A549 (cell line): ENCODE measurements at regions not wholly inside any gene's neighbourhood (a gene's known extent, or its start where the extent isn't known, plus 50 kb on each side); places are given as distances from the start of the nearest gene placed in this dataset.

ENCODE experiments used
- ATAC-seq, 2 experiments: fragments of 200-7000 bp in 1 of 2; fragments of >200 bp in 1 of 2; cut with Nextera tagmentation in 1 of 2; cut with Tn5 transposase in 1 of 2; 3 replicates each; pipeline versions ENCODE4 v1.8.0 to v1.9.1; 2018 to 2020; ENCODE audit warnings: mild to moderate bottlenecking in 1 of 2, moderate library complexity in 1 of 2
- CTCF ChIA-PET: fragments of 300-600 bp; sonication (Branson Sonifier 250); formaldehyde crosslinking; extraction: SDS; loops from one replicate; lab custom pipeline; 2021; ENCODE audit warnings: antibody characterized with exemption, inconsistent platforms; lab: Yijun Ruan, JAX
- POLR2A ChIA-PET: fragments of 350-600 bp; formaldehyde crosslinking; extraction: SDS; loops from one replicate; lab custom pipeline; 2021; ENCODE audit warnings: antibody characterized with exemption, inconsistent platforms; lab: Yijun Ruan, JAX
- DNase-seq, 2 experiments: peaks; one replicate each; pipeline versions ENCODE4 v3.0.0 to v3.0.0-alpha.2; 2011 to 2016; ENCODE audit warnings: low read depth in 1 of 2, low spot score in 1 of 2
- FAIRE-seq: peaks from 2 replicates; lab custom pipeline; 2011; peaks lifted over from hg19 to GRCh38; lab: Jason Lieb, UNC
- H3K27ac ChIP-seq, 2 experiments: fragments of >200 bp; sonication (Bioruptor Twin); formaldehyde crosslinking; 3 replicates each; pipeline ENCODE4 v1.5.1; 2016 to 2017
- H3K4me1 ChIP-seq: fragments of >200 bp; sonication (Bioruptor Twin); formaldehyde crosslinking; 3 replicates; pipeline ENCODE4 v1.6.1; 2016
- H3K4me2 ChIP-seq: fragments of >200 bp; sonication (Bioruptor Twin); formaldehyde crosslinking; 3 replicates; pipeline ENCODE4 v1.6.1; 2016
- H3K4me3 ChIP-seq: fragments of >200 bp; sonication (Bioruptor Twin); formaldehyde crosslinking; 3 replicates; pipeline ENCODE4 v1.5.1; 2016
- H3K9me3 ChIP-seq: fragments of >200 bp; sonication (Bioruptor Twin); formaldehyde crosslinking; 3 replicates; pipeline ENCODE4 v1.6.1; 2016
- E2F6 ChIP-seq: IDR thresholded peaks from 2 replicates; pipeline ENCODE4 v1.6.1; 2012; ENCODE audit warnings: low read depth, borderline replicate concordance
- EP300 ChIP-seq, 2 experiments: fragments of >200 bp; sonication (Bioruptor Twin); formaldehyde crosslinking; IDR thresholded peaks; 2 replicates in 1 of 2; 3 replicates in 1 of 2; pipeline ENCODE4 v1.6.1; 2016 to 2017
- ESRRA ChIP-seq: fragments of 150-350 bp; IDR thresholded peaks from 2 replicates; pipeline ENCODE4 v1.6.1; 2014; ENCODE audit warnings: mild to moderate bottlenecking, low read length, borderline replicate concordance
- FOSB ChIP-seq: fragments of 250-450 bp; sonication (Bioruptor Pico); IDR thresholded peaks from 2 replicates; pipeline ENCODE4 v1.5.0; 2020; ENCODE audit warnings: mild to moderate bottlenecking, moderate library complexity
- FOSL2 ChIP-seq, 2 experiments: fragments of 450-650 bp in 1 of 2; fragments of >200 bp in 1 of 2; sonication (Bioruptor Twin) in 1 of 2; formaldehyde crosslinking; IDR thresholded peaks; 2 replicates each; pipeline versions ENCODE4 v1.5.0 to v1.6.1; 2016 to 2020; ENCODE audit warnings: mild to moderate bottlenecking in 1 of 2, moderate library complexity in 1 of 2
- GATA3 ChIP-seq: IDR thresholded peaks from 2 replicates; pipeline ENCODE4 v1.6.1; 2012; ENCODE audit warnings: borderline replicate concordance
- HOXA7 ChIP-seq: fragments of 250-450 bp; sonication (Bioruptor Pico); IDR thresholded peaks from 2 replicates; pipeline ENCODE4 v1.5.0; 2020; ENCODE audit warnings: mild to moderate bottlenecking, moderate library complexity
- KDM5A ChIP-seq: fragments of 200-600 bp; sonication (generic); IDR thresholded peaks from 2 replicates; pipeline ENCODE4 v1.6.1; 2016; ENCODE audit warnings: antibody characterized with exemption, mild to moderate bottlenecking
- MAFK ChIP-seq: fragments of 450-650 bp; IDR thresholded peaks from 2 replicates; pipeline ENCODE4 v1.6.1; 2014; ENCODE audit not compliant: partially characterized antibody
- NR3C1 ChIP-seq: fragments of >200 bp; sonication (Bioruptor Twin); formaldehyde crosslinking; IDR thresholded peaks from 3 replicates; pipeline ENCODE4 v1.6.1; 2017
- POLR2AphosphoS2 ChIP-seq: conservative IDR thresholded peaks from 2 replicates; pipeline ENCODE4 v1.6.1; 2012; ENCODE audit warnings: low read length, improper control_type of control experiment, inconsistent platforms
- RCOR1 ChIP-seq: fragments of 150-350 bp; IDR thresholded peaks from 2 replicates; pipeline ENCODE4 v1.6.1; 2014; ENCODE audit warnings: antibody characterized with exemption, low read length, low read depth
- RNF2 ChIP-seq: fragments of 200-600 bp; sonication (generic); IDR thresholded peaks from 2 replicates; pipeline ENCODE4 v1.6.1; 2016; ENCODE audit warnings: low read depth, mild to moderate bottlenecking, antibody characterized with exemption, moderate library complexity, borderline replicate concordance
- SREBF2 ChIP-seq: fragments of 450-650 bp; IDR thresholded peaks from 2 replicates; pipeline ENCODE4 v1.6.1; 2014; ENCODE audit warnings: mild to moderate bottlenecking, moderate library complexity
- TFCP2L1 ChIP-seq: fragments of 250-450 bp; sonication (Bioruptor Pico); IDR thresholded peaks from 2 replicates; pipeline ENCODE4 v1.5.0; 2021; ENCODE audit warnings: mild to moderate bottlenecking
- USF2 ChIP-seq: fragments of 450-650 bp; IDR thresholded peaks from 2 replicates; pipeline ENCODE4 v1.6.1; 2014; ENCODE audit warnings: antibody characterized with exemption
- ZFP36 ChIP-seq: fragments of 450-650 bp; IDR thresholded peaks from 2 replicates; pipeline ENCODE4 v1.6.1; 2014; ENCODE audit warnings: borderline replicate concordance; ENCODE audit not compliant: partially characterized antibody
- ZNF302 ChIP-seq: fragments of 250-450 bp; sonication (Bioruptor Pico); IDR thresholded peaks from 2 replicates; pipeline ENCODE4 v1.9.0; 2021; ENCODE audit warnings: inconsistent platforms, mild to moderate bottlenecking, moderate library complexity
- ZSCAN20 ChIP-seq: fragments of 250-450 bp; sonication (Bioruptor Pico); IDR thresholded peaks from 2 replicates; pipeline ENCODE4 v1.8.0; 2022; ENCODE audit warnings: mild to moderate bottlenecking, moderate library complexity
- WGBS: methylation state at CpG from one replicate; pipeline ENCODE4 v1.1.6; 2017; ENCODE audit errors: missing lambda C conversion rate; 5-methylcytosine and 5-hydroxymethylcytosine counted together

GRCh38 chr14:73795974-73796373, 55.7 kb upstream of the PTGR2 start:
- no peaks in the 10 kb centered on the region for H3K9me3 ChIP-seq
- H3K4me3 ChIP-seq, result no peak overlapping the region
- peak overlapping the region; percentile 60 for H3K4me2 ChIP-seq
- 81% methylated on average over 1 of the region's 1 CpG for WGBS
- POLR2A ChIA-PET, result interaction anchor here (1.0 to 2.5 kb wide), 2 partner anchors 10 to 41 kb away, joined by 3 to 11 read pairs; no protein-coding TSS in a partner anchor
- TF ChIP-seq ZFP36 (no peak), FOSL2 (IDR thresholded peaks at IDR 0.05) (no peak), FOSL2 (CRISPR knock-in tag; IDR thresholded peaks at IDR 0.05) (peak; percentile 69), EP300 (IDR thresholded peaks at IDR 0.05) (no peak), MAFK (no peak), GATA3 (peak; percentile 18; the same call in 1 of the 2 replicates), HOXA7 (CRISPR knock-in tag) (no peak), POLR2AphosphoS2 (no peak)
- DNase-seq (peak; percentile 49 to 78), FAIRE-seq (no peak), ATAC-seq (peak; percentile 43 to 76; a peak in 4 of 6 replicates)
- CTCF ChIA-PET, result interaction anchor here (0.8 to 3.5 kb wide), 7 partner anchors 10 to 68 kb away, joined by 3 to 17 read pairs (median 4); no protein-coding TSS in a partner anchor
- peaks cover 36% of the 10 kb centered on the region for H3K4me1 ChIP-seq
- peak overlapping the region; percentile 7 to 57; a peak in 4 of 6 replicates for H3K27ac ChIP-seq

GRCh38 chr14:73795466-73795865, 56.2 kb upstream of the PTGR2 start:
- FAIRE-seq (no peak), DNase-seq (no peak), ATAC-seq (no peak)
- CTCF ChIA-PET, result interaction anchor here (0.8 to 3.5 kb wide), 6 partner anchors 10 to 68 kb away, joined by 3 to 17 read pairs (median 4); no protein-coding TSS in a partner anchor
- Histone ChIP-seq H3K27ac (peak overlapping the region in 1 of 2 experiments; percentile 64; a peak in 3 of 6 replicates), H3K4me1 (peaks cover 36% of the 10 kb centered on the region), H3K9me3 (no peaks in the 10 kb centered on the region), H3K4me3 (no peak overlapping the region), H3K4me2 (peak overlapping the region; percentile 60)
- TF ChIP-seq FOSB (CRISPR knock-in tag), result no peak
- no peak for TF ChIP-seq ZSCAN20 (CRISPR knock-in tag)
- TF ChIP-seq E2F6, result no peak
- POLR2A ChIA-PET, result interaction anchor here (0.6 to 2.5 kb wide), 3 partner anchors 10 to 41 kb away, joined by 3 to 11 read pairs (median 3); no protein-coding TSS in a partner anchor
- WGBS, result 93% methylated on average over 3 of the region's 3 CpGs

- DNase-seq (no peak), FAIRE-seq (no peak), ATAC-seq (no peak)
- H3K27ac ChIP-seq, result peak overlapping the region; percentile 20 to 64; a peak in 2 of 6 replicates
- CTCF ChIA-PET, result interaction anchor here (0.9 kb wide), 1 partner anchor 10 kb away, joined by 3 read pairs; no protein-coding TSS in a partner anchor
- TF ChIP-seq ZNF302 (CRISPR knock-in tag) (no peak), TFCP2L1 (no peak), KDM5A (no peak), ZFP36 (no peak), RCOR1 (no peak), FOSB (CRISPR knock-in tag) (no peak), RNF2 (no peak), USF2 (no peak), ESRRA (no peak), SREBF2 (no peak), FOSL2 (IDR thresholded peaks at IDR 0.05) (no peak), FOSL2 (CRISPR knock-in tag; IDR thresholded peaks at IDR 0.05) (no peak), NR3C1 (no peak)
- 0 out of 3 replicates have a peak overlapping the region, but pooled peaks have one; percentile 18 for H3K4me2 ChIP-seq
- H3K4me3 ChIP-seq, result no peak overlapping the region
- POLR2A ChIA-PET, result no interaction called here
- H3K4me1 ChIP-seq, result peaks cover 36% of the 10 kb centered on the region
- no peaks in the 10 kb centered on the region for H3K9me3 ChIP-seq
- 95% methylated on average over 1 of the region's 1 CpG for WGBS
Observed at GRCh38 chr14:73794146-73794545, 57.5 kb upstream of the PTGR2 start.
